ENCODE measurements at regions not wholly inside any gene's neighbourhood (a gene's known extent, or its start where the extent isn't known, plus 50 kb on each side); places are given as distances from the start of the nearest gene placed in this dataset.
A peak's percentile ranks its signal among the peaks of the same experiment; 100 is the strongest.

- no peak for DNase-seq (ENCODE audit: low spot score)
- in situ Hi-C loops (cut with MboI; ENCODE audit: low pct_unique_long_range_greater_than_20kb, low sequenced_read_pairs, unreplicated experiment) = no loop called here
- no peak for TF ChIP-seq CTCF (IDR thresholded peaks at IDR 0.05; ENCODE audit: extremely low read depth, insufficient read depth, missing control alignments)
These were observed 55.7 kb upstream of the RNPC3 start for GRCh38 chr1:103469801-103470200.

- in situ Hi-C loops (cut with MboI; ENCODE audit: low pct_unique_long_range_greater_than_20kb, low sequenced_read_pairs, unreplicated experiment) = no loop called here
- DNase-seq (ENCODE audit: low spot score) = no peak
- TF ChIP-seq CTCF (IDR thresholded peaks at IDR 0.05; ENCODE audit: extremely low read depth, insufficient read depth, missing control alignments) = no peak
These were observed 58.4 kb upstream of the RNPC3 start for GRCh38 chr1:103467100-103467499.

GRCh38 chr1:103461161-103462105 lies 64.1 kb upstream of the RNPC3 start:
- in situ Hi-C loops (cut with MboI; ENCODE audit: low pct_unique_long_range_greater_than_20kb, low sequenced_read_pairs, unreplicated experiment) = no loop called here
- peak; percentile 17 for DNase-seq (ENCODE audit: low spot score)
- TF ChIP-seq CTCF (IDR thresholded peaks at IDR 0.05; ENCODE audit: extremely low read depth, insufficient read depth, missing control alignments) = peak; percentile 65

- DNase-seq (ENCODE audit: low spot score) = no peak
- in situ Hi-C loops (cut with MboI; ENCODE audit: low pct_unique_long_range_greater_than_20kb, low sequenced_read_pairs, unreplicated experiment) = no loop called here
- no peak for TF ChIP-seq CTCF (IDR thresholded peaks at IDR 0.05; ENCODE audit: extremely low read depth, insufficient read depth, missing control alignments)
These were observed 65.0 kb upstream of the RNPC3 start for GRCh38 chr1:103460511-103460910.

- no peak for DNase-seq (ENCODE audit: low spot score)
- in situ Hi-C loops (cut with MboI; ENCODE audit: low pct_unique_long_range_greater_than_20kb, low sequenced_read_pairs, unreplicated experiment) = no loop called here
- no peak for TF ChIP-seq CTCF (IDR thresholded peaks at IDR 0.05; ENCODE audit: extremely low read depth, insufficient read depth, missing control alignments)
These were observed 66.2 kb upstream of the RNPC3 start for GRCh38 chr1:103459346-103459745.

- in situ Hi-C loops (cut with MboI; ENCODE audit: low pct_unique_long_range_greater_than_20kb, low sequenced_read_pairs, unreplicated experiment) = no loop called here
- no peak for DNase-seq (ENCODE audit: low spot score)
- no peak for TF ChIP-seq CTCF (IDR thresholded peaks at IDR 0.05; ENCODE audit: extremely low read depth, insufficient read depth, missing control alignments)
These were observed 67.5 kb upstream of the RNPC3 start for GRCh38 chr1:103457886-103458455.
